H1 (cell line): ENCODE measurements at regions not wholly inside any gene's neighbourhood (a gene's known extent, or its start where the extent isn't known, plus 50 kb on each side); places are given as distances from the start of the nearest gene placed in this dataset.

ENCODE experiments used
- CTCF ChIA-PET: fragments of 300-600 bp; sonication (Branson Sonifier 250); formaldehyde crosslinking; loops from one replicate; lab custom pipeline; 2021; ENCODE audit not compliant: partially characterized antibody; lab: Charles Lee
- POLR2A ChIA-PET: fragments of 300-600 bp; sonication (Branson Sonifier 250); formaldehyde crosslinking; loops from one replicate; lab custom pipeline; 2021; ENCODE audit warnings: inconsistent platforms; ENCODE audit not compliant: partially characterized antibody; lab: Charles Lee
- DNase-seq, 2 experiments: peaks; one replicate each; pipeline versions ENCODE4 v3.0.0 to v3.0.0-alpha.2; 2010 to 2022; ENCODE audit warnings: low spot score in 2 of 2, low read depth in 1 of 2, mixed read lengths in 1 of 2
- FAIRE-seq: peaks from 2 replicates; lab custom pipeline; 2011; peaks lifted over from hg19 to GRCh38; lab: Jason Lieb, UNC
- H2AFZ ChIP-seq: 2 replicates; pipeline ENCODE4 v1.8.1; 2012; ENCODE audit warnings: low read length, inconsistent platforms
- H2AK5ac ChIP-seq: 2 replicates; pipeline ENCODE4 v1.6.1; 2013; ENCODE audit warnings: low read depth, low read length
- H2BK120ac ChIP-seq: replicated peaks from 2 replicates; pipeline ENCODE3; 2013; ENCODE audit warnings: low read depth, low read length, inconsistent platforms
- H2BK12ac ChIP-seq: 2 replicates; pipeline ENCODE4 v1.6.1; 2013; ENCODE audit warnings: low read depth, low read length
- H2BK15ac ChIP-seq: 2 replicates; pipeline ENCODE4 v1.6.1; 2013; ENCODE audit warnings: low read length
- H2BK20ac ChIP-seq: 2 replicates; pipeline ENCODE4 v1.6.1; 2013; ENCODE audit warnings: low read length
- H2BK5ac ChIP-seq: 2 replicates; pipeline ENCODE4 v1.6.1; 2013; ENCODE audit warnings: low read depth, low read length
- H3K14ac ChIP-seq: 2 replicates; pipeline ENCODE4 v1.6.1; 2013; ENCODE audit warnings: inconsistent platforms; ENCODE audit not compliant: insufficient read length
- H3K18ac ChIP-seq: 2 replicates; pipeline ENCODE4 v1.6.1; 2013; ENCODE audit warnings: low read length; ENCODE audit errors: extremely low read depth
- H3K23ac ChIP-seq: 2 replicates; pipeline ENCODE4 v1.6.1; 2013; ENCODE audit warnings: inconsistent platforms; ENCODE audit not compliant: insufficient read length
- H3K23me2 ChIP-seq: 2 replicates; pipeline ENCODE4 v1.6.1; 2013; ENCODE audit warnings: low read depth, low read length
- H3K27ac ChIP-seq: 2 replicates; pipeline ENCODE4 v1.6.1; 2011; ENCODE audit warnings: low read depth, low read length, inconsistent platforms
- H3K27me3 ChIP-seq, 4 experiments: replicated peaks in 1 of 4; 1 replicate in 1 of 4; 2 replicates in 3 of 4; pipeline versions ENCODE4 v1.6.1 to v1.8.1; 2011 to 2013; ENCODE audit warnings: low read length in 3 of 4, mild to moderate bottlenecking in 3 of 4, inconsistent platforms in 2 of 4, mixed read lengths in 2 of 4, moderate library complexity in 1 of 4; ENCODE audit not compliant: control insufficient read depth in 3 of 4, insufficient read depth in 3 of 4; ENCODE audit errors: extremely low read depth in 1 of 4
- H3K36me3 ChIP-seq, 4 experiments: 2 replicates each; pipeline versions ENCODE4 v1.6.1 to v1.8.1; 2011 to 2013; ENCODE audit warnings: mild to moderate bottlenecking in 4 of 4, low read length in 3 of 4, moderate library complexity in 2 of 4, control low read depth in 1 of 4, inconsistent platforms in 1 of 4; ENCODE audit not compliant: insufficient read depth in 4 of 4, control insufficient read depth in 2 of 4
- H3K4ac ChIP-seq: replicated peaks from 2 replicates; pipeline ENCODE3; 2013; ENCODE audit warnings: low read length, low read depth, mixed read lengths, inconsistent platforms; ENCODE audit not compliant: insufficient read length
- H3K4me1 ChIP-seq, 4 experiments: replicated peaks in 1 of 4; 1 replicate in 1 of 4; 2 replicates in 3 of 4; pipeline versions ENCODE4 v1.6.1 to v1.8.1; 2011 to 2013; ENCODE audit warnings: low read length in 3 of 4, inconsistent platforms in 2 of 4, mixed read lengths in 1 of 4; ENCODE audit not compliant: insufficient read depth in 4 of 4, control insufficient read depth in 3 of 4
- H3K4me2 ChIP-seq, 2 experiments: 2 replicates each; pipeline versions ENCODE4 v1.6.1 to v1.8.1; 2011 to 2013; ENCODE audit warnings: low read depth in 2 of 2, low read length in 2 of 2, control low read depth in 1 of 2, inconsistent platforms in 1 of 2, mild to moderate bottlenecking in 1 of 2; ENCODE audit not compliant: insufficient read depth in 1 of 2
- H3K4me3 ChIP-seq, 4 experiments: fragments of 200-600, 300-600 bp in 1 of 4; sonication (generic), shearing (Covaris generic), sonication (Bioruptor Twin) in 1 of 4; 2 replicates each; pipeline versions ENCODE4 v1.5.1 to v1.8.1; 2011 to 2016; ENCODE audit warnings: low read length in 4 of 4, low read depth in 3 of 4, control low read depth in 2 of 4, inconsistent platforms in 2 of 4, mild to moderate bottlenecking in 2 of 4, mixed read lengths in 1 of 4, moderate library complexity in 1 of 4; ENCODE audit not compliant: insufficient read depth in 2 of 4; ENCODE audit errors: extremely low read depth in 1 of 4
- H3K56ac ChIP-seq: replicated peaks from 2 replicates; pipeline ENCODE3; 2013; ENCODE audit warnings: low read depth, mild to moderate bottlenecking, mixed read lengths, low read length, inconsistent platforms; ENCODE audit not compliant: insufficient read length
- H3K79me1 ChIP-seq: 2 replicates; pipeline ENCODE4 v1.6.1; 2013; ENCODE audit warnings: low read depth, low read length, control low read depth
- H3K79me2 ChIP-seq, 2 experiments: 2 replicates each; pipeline versions ENCODE4 v1.6.1 to v1.8.1; 2012 to 2013; ENCODE audit warnings: low read length in 2 of 2, mild to moderate bottlenecking in 2 of 2, inconsistent platforms in 1 of 2; ENCODE audit not compliant: insufficient read depth in 2 of 2, control insufficient read depth in 1 of 2
- H3K9ac ChIP-seq, 4 experiments: replicated peaks in 1 of 4; 1 replicate in 1 of 4; 2 replicates in 3 of 4; pipeline versions ENCODE4 v1.6.1 to v1.8.1; 2011 to 2013; ENCODE audit warnings: low read depth in 3 of 4, low read length in 3 of 4, control low read depth in 2 of 4, mild to moderate bottlenecking in 2 of 4, moderate library complexity in 2 of 4, inconsistent platforms in 1 of 4; ENCODE audit errors: extremely low read depth in 1 of 4
- H3K9me3 ChIP-seq, 2 experiments: 2 replicates each; pipeline versions ENCODE4 v1.6.1 to v1.8.1; 2012 to 2013; ENCODE audit warnings: mild to moderate bottlenecking in 2 of 2, moderate library complexity in 2 of 2, control low read depth in 1 of 2, inconsistent platforms in 1 of 2, low read depth in 1 of 2, low read length in 1 of 2, mixed read lengths in 1 of 2; ENCODE audit not compliant: insufficient read depth in 2 of 2
- H4K20me1 ChIP-seq, 2 experiments: replicated peaks in 1 of 2; 2 replicates each; pipeline versions ENCODE3 to v1.8.1; 2011 to 2013; ENCODE audit warnings: inconsistent platforms in 2 of 2, low read length in 2 of 2, mild to moderate bottlenecking in 1 of 2; ENCODE audit not compliant: insufficient read depth in 2 of 2, control insufficient read depth in 1 of 2
- H4K5ac ChIP-seq: 2 replicates; pipeline ENCODE4 v1.6.1; 2013; ENCODE audit warnings: low read length, low read depth, mixed read lengths, inconsistent platforms; ENCODE audit not compliant: insufficient read length
- H4K8ac ChIP-seq: 2 replicates; pipeline ENCODE4 v1.8.0; 2013; ENCODE audit warnings: mild to moderate bottlenecking, moderate library complexity, low read length, inconsistent platforms; ENCODE audit not compliant: insufficient read depth; ENCODE audit errors: extremely low read depth
- H4K91ac ChIP-seq: replicated peaks from 2 replicates; pipeline ENCODE3; 2013; ENCODE audit warnings: low read length, mixed read lengths, inconsistent platforms; ENCODE audit not compliant: insufficient read length
- ASH2L ChIP-seq: fragments of 200-600, 300-600 bp; sonication (generic); IDR thresholded peaks from one replicate; pipeline ENCODE4 v1.7.1; 2017; ENCODE audit warnings: low read length
- CBX8 ChIP-seq: fragments of 300-800, 300-1000 bp; sonication (generic); IDR thresholded peaks from 2 replicates; pipeline ENCODE4 v1.7.1; 2016; ENCODE audit warnings: low read depth, low read length, borderline replicate concordance
- CEBPB ChIP-seq: IDR thresholded peaks from 2 replicates; pipeline ENCODE4 v1.6.1; 2012; ENCODE audit warnings: low read depth, low read length
- EGR1 ChIP-seq: IDR thresholded peaks from 2 replicates; pipeline ENCODE4 v1.6.1; 2011; ENCODE audit warnings: low read depth, low read length, borderline replicate concordance
- JUN ChIP-seq: IDR thresholded peaks from 2 replicates; pipeline ENCODE4 v1.6.1; 2011; ENCODE audit warnings: low read depth, mild to moderate bottlenecking, improper control_type of control experiment, low read length
- NANOG ChIP-seq: IDR thresholded peaks from 2 replicates; pipeline ENCODE4 v1.6.1; 2011; ENCODE audit warnings: low read length, low read depth, mild to moderate bottlenecking, inconsistent platforms; ENCODE audit not compliant: insufficient read depth, poor library complexity, severe bottlenecking
- NRF1 ChIP-seq: IDR thresholded peaks from 2 replicates; pipeline ENCODE4 v1.6.1; 2011; ENCODE audit warnings: mild to moderate bottlenecking, low read depth, low read length, improper control_type of control experiment
- SIX5 ChIP-seq: IDR thresholded peaks from 2 replicates; pipeline ENCODE4 v1.6.1; 2011; ENCODE audit warnings: mild to moderate bottlenecking, low read depth, low read length
- SP1 ChIP-seq: IDR thresholded peaks from 2 replicates; pipeline ENCODE4 v1.6.1; 2011; ENCODE audit warnings: low read depth, low read length
- WGBS, 2 experiments: shearing (Covaris generic) in 1 of 2; methylation state at CpG; one replicate each; pipeline versions ENCODE4 v1.1.6 to v1.1.7; 2013 to 2015; ENCODE audit warnings: low lambda C conversion rate in 2 of 2, mixed read lengths in 2 of 2, inconsistent platforms in 1 of 2, low coverage in 1 of 2, missing lambda C conversion rate in 1 of 2; ENCODE audit not compliant: insufficient replicate concordance in 2 of 2, insufficient coverage in 1 of 2, insufficient read length in 1 of 2; ENCODE audit errors: extremely low coverage in 1 of 2, missing lambda C conversion rate in 1 of 2; 5-methylcytosine and 5-hydroxymethylcytosine counted together

- Histone ChIP-seq H2BK20ac (no peak overlapping the region), H3K27ac (no peak overlapping the region), H3K79me1 (no peaks in the 10 kb centered on the region), H3K4me2 (no peak overlapping the region), H3K9ac (no peak overlapping the region), H4K20me1 (no peaks in the 10 kb centered on the region), H4K8ac (no peak overlapping the region), H2BK15ac (no peak overlapping the region), H3K14ac (no peak overlapping the region), H4K91ac (no peak overlapping the region), H3K4me1 (no peaks in the 10 kb centered on the region), H2AFZ (no peak overlapping the region), H2BK120ac (no peak overlapping the region), H3K23ac (no peak overlapping the region), H2BK12ac (no peak overlapping the region), H3K23me2 (no peaks in the 10 kb centered on the region), H3K18ac (no peak overlapping the region), H2AK5ac (no peak overlapping the region), H4K5ac (no peak overlapping the region), H3K9me3 (no peaks in the 10 kb centered on the region), H3K36me3 (no peaks in the 10 kb centered on the region), H3K27me3 (no peaks in the 10 kb centered on the region), H3K56ac (no peak overlapping the region), H2BK5ac (no peak overlapping the region), H3K79me2 (no peaks in the 10 kb centered on the region), H3K4ac (no peak overlapping the region), H3K4me3 (no peak overlapping the region)
- POLR2A ChIA-PET = interaction anchor here (2.1 kb wide), 1 partner anchor 13 kb away, joined by 6 read pairs; no protein-coding TSS in a partner anchor
- DNase-seq (no peak), FAIRE-seq (no peak)
- TF ChIP-seq CBX8 = no peak
- TF ChIP-seq EGR1 = no peak
- TF ChIP-seq NANOG = no peak
- TF ChIP-seq JUN = no peak
- no peak for TF ChIP-seq SIX5
- no peak for TF ChIP-seq SP1
- TF ChIP-seq NRF1 = no peak
- no peak for TF ChIP-seq ASH2L
- TF ChIP-seq CEBPB = no peak
- CTCF ChIA-PET = interaction anchor here (0.9 kb wide), 2 partner anchors 69 to 268 kb away, joined by 3 to 4 read pairs; no protein-coding TSS in a partner anchor
- 99% methylated on average over 8 of the region's 8 CpGs; no CpG with 5 or more reads in 1 of the 2 experiments for WGBS, 2 experiments
Observed at GRCh38 chr2:226045080-226045479, 645.6 kb downstream of the NYAP2 start.
